Activated CD8-positive, alpha-beta memory T cell treated with anti-CD3 and anti-CD28 coated beads, Interleukin-2, amount 10 ng/mL, durations not matched to agents 7 days and 5 days (primary cell): ENCODE measurements at regions not wholly inside any gene's neighbourhood (a gene's known extent, or its start where the extent isn't known, plus 50 kb on each side); places are given as distances from the start of the nearest gene placed in this dataset.

Experiments
- ATAC-seq: fragments of 150-1000 bp; cut with Tn5 transposase; one replicate; pipeline ENCODE4 v1.10.0; 2021; ENCODE audit warnings: moderate library complexity
- CTCF ChIA-PET: fragments of 350-600 bp; sonication (Branson Sonifier 250); formaldehyde crosslinking; loops from one replicate; lab custom pipeline; 2021; ENCODE audit warnings: antibody characterized with exemption; lab: Charles Lee
- DNase-seq: peaks from one replicate; pipeline ENCODE4 v3.0.0-alpha.2; 2020
- H3K27ac Mint-ChIP-seq: one replicate; pipeline ENCODE4 v1.8.0; 2021; ENCODE audit warnings: mild to moderate bottlenecking, mixed read lengths
- H3K27me3 Mint-ChIP-seq: one replicate; pipeline ENCODE4 v1.8.0; 2021; ENCODE audit warnings: mixed read lengths
- H3K36me3 Mint-ChIP-seq: one replicate; pipeline ENCODE4 v1.8.0; 2021; ENCODE audit warnings: mild to moderate bottlenecking, mixed read lengths
- H3K4me1 Mint-ChIP-seq: one replicate; pipeline ENCODE4 v1.8.0; 2021; ENCODE audit warnings: mixed read lengths
- H3K4me3 Mint-ChIP-seq: one replicate; pipeline ENCODE4 v1.8.0; 2021; ENCODE audit warnings: mild to moderate bottlenecking, moderate library complexity, mixed read lengths
- H3K9me3 Mint-ChIP-seq: one replicate; pipeline ENCODE4 v1.8.0; 2022; ENCODE audit warnings: low read depth, mixed read lengths

- CTCF ChIA-PET = no interaction called here
- no peak for ATAC-seq
- H3K27me3 Mint-ChIP-seq = no peaks in the 10 kb centered on the region
- no peak overlapping the region for H3K27ac Mint-ChIP-seq
- no peaks in the 10 kb centered on the region for H3K4me1 Mint-ChIP-seq
- H3K36me3 Mint-ChIP-seq = no peaks in the 10 kb centered on the region
- DNase-seq = no peak
- no peak overlapping the region for H3K4me3 Mint-ChIP-seq
- H3K9me3 Mint-ChIP-seq = no peaks in the 10 kb centered on the region
Measured at GRCh38 chr16:8483396-8483795, 106.9 kb downstream of the TMEM114 start.

- no peaks in the 10 kb centered on the region for H3K4me1 Mint-ChIP-seq
- CTCF ChIA-PET = interaction anchor here (0.9 kb wide), 1 partner anchor 11 kb away, joined by 3 read pairs; no protein-coding TSS in a partner anchor
Measured at GRCh38 chr16:8481810-8482209, 108.5 kb downstream of the TMEM114 start.

DNA sequence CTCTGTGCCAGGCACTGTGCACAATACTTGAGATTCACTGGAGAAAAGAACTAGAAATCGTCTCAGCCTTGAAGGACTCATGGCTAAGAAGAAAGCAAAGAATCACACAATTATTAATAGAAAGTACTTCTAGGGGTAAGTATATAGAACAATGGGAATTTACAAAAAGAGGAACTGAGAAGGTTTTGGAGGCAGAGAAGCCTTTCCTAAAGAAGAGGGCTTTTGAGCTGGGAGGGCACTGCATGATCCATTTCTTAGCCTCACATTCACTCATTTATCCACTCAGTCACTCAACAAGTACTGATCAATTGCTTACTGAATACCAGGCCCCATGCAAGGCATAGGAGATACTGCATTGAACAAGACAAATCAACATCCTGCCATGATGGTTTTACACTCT, 113.5 kb downstream of the TMEM114 start:
- Mint-ChIP-seq H3K27me3 (no peaks in the 10 kb centered on the region), H3K4me1 (no peaks in the 10 kb centered on the region), H3K27ac (no peak overlapping the region), H3K4me3 (no peak overlapping the region), H3K9me3 (no peaks in the 10 kb centered on the region), H3K36me3 (no peaks in the 10 kb centered on the region)
- CTCF ChIA-PET = no interaction called here
- no peak for ATAC-seq
- no peak for DNase-seq

More at GRCh38 chr16:8481810-8482209, 108.5 kb downstream of the TMEM114 start:
- Mint-ChIP-seq H3K4me3 (no peak overlapping the region), H3K27ac (no peak overlapping the region), H3K9me3 (no peaks in the 10 kb centered on the region), H3K27me3 (no peaks in the 10 kb centered on the region), H3K36me3 (no peaks in the 10 kb centered on the region)
- DNase-seq (no peak), ATAC-seq (no peak)

DNA sequence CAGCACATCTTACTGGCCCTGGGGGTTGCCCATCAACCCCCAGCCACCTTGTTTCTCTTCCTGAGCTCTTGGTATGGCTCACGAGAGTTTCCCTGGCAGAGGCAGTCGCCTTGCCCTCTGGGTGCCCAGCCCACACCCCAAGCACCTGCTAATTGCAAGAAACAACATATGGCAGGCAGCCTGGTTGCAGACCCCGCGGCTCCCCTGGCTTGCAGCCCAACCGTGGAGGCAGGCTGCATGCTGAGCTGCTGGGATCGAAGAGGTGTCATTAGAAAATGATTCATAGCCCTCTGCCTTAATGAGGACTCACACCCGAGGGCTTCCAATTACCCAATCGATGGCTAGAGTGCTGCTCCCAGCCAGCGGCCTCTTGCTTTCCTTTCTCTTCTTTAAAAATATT, 115.7 kb downstream of the TMEM114 start:
- CTCF ChIA-PET = no interaction called here

DNA sequence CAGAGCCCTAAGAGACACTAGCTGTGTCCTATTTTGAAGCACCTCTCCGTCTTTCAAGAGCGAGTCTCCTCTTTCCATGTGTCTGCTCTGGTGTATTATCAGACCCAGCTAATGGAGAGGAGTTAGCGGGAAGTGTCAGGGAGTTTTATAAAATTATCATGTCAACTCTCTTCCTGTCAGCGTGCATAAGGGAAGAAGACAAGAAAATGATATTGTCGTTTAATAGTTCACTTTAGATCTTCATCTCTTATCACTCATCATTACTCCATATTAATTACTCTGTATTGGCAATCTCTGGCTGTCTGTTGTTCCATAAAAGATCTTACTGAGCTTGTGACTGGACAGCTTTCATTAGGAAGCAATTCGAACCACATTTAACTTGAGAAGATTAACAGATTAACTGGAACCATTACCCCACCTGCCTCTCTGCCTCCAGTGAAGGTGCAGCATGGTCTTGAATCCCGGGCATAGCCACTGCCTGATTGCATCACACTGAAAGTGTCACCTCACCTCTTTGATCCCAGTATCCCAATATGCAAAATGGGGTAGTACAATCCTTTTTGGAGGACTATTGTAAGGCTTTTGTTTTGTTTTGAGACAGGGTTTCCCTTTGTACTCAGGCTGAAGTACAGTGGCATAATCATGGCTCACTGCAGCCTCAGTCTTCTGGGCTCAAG, 121.1 kb downstream of the TMEM114 start:
- Mint-ChIP-seq H3K4me1 (no peaks in the 10 kb centered on the region), H3K4me3 (no peak overlapping the region)
- ATAC-seq = no peak

More for the DNA sequence above, 115.7 kb downstream of the TMEM114 start:
- Mint-ChIP-seq H3K27ac (no peak overlapping the region), H3K4me3 (no peak overlapping the region), H3K9me3 (no peaks in the 10 kb centered on the region), H3K36me3 (no peaks in the 10 kb centered on the region), H3K4me1 (no peaks in the 10 kb centered on the region), H3K27me3 (no peaks in the 10 kb centered on the region)
- DNase-seq (no peak), ATAC-seq (no peak)

GRCh38 chr16:8464979-8465378, 125.3 kb downstream of the TMEM114 start:
- Mint-ChIP-seq H3K9me3 (peaks cover 2% of the 10 kb centered on the region), H3K27ac (no peak overlapping the region), H3K36me3 (no peaks in the 10 kb centered on the region), H3K27me3 (no peaks in the 10 kb centered on the region), H3K4me1 (no peaks in the 10 kb centered on the region), H3K4me3 (no peak overlapping the region)
- DNase-seq = no peak
- ATAC-seq = no peak
- CTCF ChIA-PET = no interaction called here

More for the DNA sequence above, 121.1 kb downstream of the TMEM114 start:
- no peak for DNase-seq
- Mint-ChIP-seq H3K27ac (no peak overlapping the region), H3K36me3 (no peaks in the 10 kb centered on the region), H3K9me3 (peaks cover 2% of the 10 kb centered on the region), H3K27me3 (no peaks in the 10 kb centered on the region)
- CTCF ChIA-PET = no interaction called here

DNA sequence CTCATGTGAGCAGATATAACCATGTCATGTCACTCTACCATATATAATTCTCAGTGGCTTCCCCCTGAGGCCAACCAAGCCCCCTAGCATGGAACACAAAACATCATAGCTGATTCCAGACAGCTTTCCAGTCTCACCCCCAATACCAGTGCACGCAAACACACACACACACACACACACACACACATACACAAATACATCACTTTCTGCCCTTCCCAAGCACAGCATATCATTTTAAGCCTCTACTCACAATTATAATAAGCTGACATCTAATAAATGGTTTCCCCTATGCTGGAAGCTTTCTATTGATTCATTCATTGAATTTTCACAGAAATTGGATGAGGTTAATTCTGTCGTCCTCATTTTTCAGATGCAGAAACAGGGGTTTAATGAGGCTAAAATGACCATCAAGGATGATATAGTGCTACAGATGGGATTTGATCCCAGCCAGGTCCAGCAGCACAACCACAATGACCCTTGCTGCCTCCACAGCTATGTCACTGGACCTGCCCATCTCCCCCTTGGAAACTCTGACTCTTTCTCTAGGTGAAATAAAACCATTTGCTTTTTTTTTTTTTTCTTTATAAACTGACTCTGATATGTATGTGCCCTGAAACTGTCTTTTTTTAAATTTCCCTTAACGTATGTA, 131.1 kb downstream of the TMEM114 start:
- no peak overlapping the region for H3K4me3 Mint-ChIP-seq
- H3K27ac Mint-ChIP-seq = no peak overlapping the region
- DNase-seq (no peak), ATAC-seq (no peak)
- H3K27me3 Mint-ChIP-seq = no peaks in the 10 kb centered on the region
- no peaks in the 10 kb centered on the region for H3K36me3 Mint-ChIP-seq
- CTCF ChIA-PET = no interaction called here
- H3K4me1 Mint-ChIP-seq = no peaks in the 10 kb centered on the region
- no peaks in the 10 kb centered on the region for H3K9me3 Mint-ChIP-seq

DNA sequence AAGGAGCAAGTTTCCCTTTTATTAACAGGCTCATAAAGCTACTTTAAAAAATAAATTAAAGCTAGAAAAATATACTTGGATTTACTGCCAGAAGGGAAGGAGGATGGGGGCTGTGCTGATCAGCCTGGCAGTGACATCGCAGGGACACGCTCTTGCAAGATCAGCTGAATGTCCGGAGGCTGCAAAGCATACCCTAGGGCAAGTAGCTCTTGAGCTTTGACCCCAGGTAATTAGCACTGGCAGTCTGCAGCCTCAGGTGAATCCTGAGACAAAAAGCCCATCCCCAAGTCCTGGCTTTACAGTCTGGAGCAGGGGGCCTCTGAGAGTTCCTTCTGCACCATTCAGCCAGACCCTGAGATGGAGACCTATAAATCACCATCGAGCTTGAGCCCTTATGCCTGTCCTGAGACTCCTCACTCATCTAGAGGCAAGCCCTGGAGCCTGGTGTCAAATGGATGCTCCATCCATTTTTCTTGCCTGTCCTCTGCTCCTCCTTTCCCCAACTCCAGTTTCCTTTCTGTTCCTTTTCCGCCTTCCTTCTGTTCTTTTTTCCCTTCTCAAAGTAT, 131.7 kb downstream of the TMEM114 start:
- ATAC-seq = no peak
- DNase-seq = no peak
- CTCF ChIA-PET = no interaction called here
- no peaks in the 10 kb centered on the region for H3K4me1 Mint-ChIP-seq
- H3K9me3 Mint-ChIP-seq = no peaks in the 10 kb centered on the region
- no peaks in the 10 kb centered on the region for H3K27me3 Mint-ChIP-seq
- H3K27ac Mint-ChIP-seq = no peak overlapping the region
- H3K4me3 Mint-ChIP-seq = no peak overlapping the region
- H3K36me3 Mint-ChIP-seq = no peaks in the 10 kb centered on the region

DNA sequence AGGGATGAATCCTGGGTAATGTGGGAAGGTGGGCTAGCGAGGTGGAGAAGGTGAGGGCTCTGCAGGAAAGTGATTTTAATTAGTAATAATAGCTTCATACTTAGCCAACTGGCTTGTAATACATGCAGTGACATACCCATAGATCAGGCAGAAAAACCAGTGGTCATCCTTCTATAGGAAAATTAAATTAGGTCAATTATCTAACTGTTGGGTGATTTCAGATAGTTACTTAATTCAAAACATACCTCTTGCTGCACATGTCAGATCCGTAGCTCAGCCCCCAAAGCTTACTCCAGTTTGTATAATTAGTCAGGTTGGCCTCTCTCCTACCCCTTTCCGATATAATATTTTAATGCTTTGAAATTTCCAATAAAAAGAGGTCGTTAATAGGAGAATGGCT, 137.0 kb downstream of the TMEM114 start:
- CTCF ChIA-PET = no interaction called here
- Mint-ChIP-seq H3K9me3 (no peaks in the 10 kb centered on the region), H3K4me3 (no peak overlapping the region), H3K4me1 (no peaks in the 10 kb centered on the region), H3K27me3 (no peaks in the 10 kb centered on the region), H3K36me3 (no peaks in the 10 kb centered on the region), H3K27ac (no peak overlapping the region)
- ATAC-seq = no peak
- DNase-seq = no peak

DNA sequence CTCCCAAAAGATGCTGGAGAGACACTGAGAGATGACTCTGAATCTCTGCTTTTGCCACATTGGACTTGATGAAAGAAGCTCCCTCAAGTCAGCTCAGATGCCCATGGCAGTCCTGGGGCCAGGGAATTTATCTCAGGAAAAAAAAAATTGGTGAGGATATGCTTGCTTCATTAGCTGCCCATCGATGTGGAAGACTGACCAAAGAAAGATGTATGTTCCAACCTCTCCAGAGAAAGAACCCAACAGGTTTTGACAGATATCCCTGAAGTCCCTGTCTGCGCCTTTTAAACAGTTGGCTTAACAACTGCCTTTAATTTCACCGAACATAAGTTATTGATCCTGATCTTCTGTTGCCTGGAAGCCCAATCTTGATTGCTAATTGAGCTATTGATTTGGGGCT, 137.4 kb downstream of the TMEM114 start:
- CTCF ChIA-PET = no interaction called here
- H3K4me1 Mint-ChIP-seq = no peaks in the 10 kb centered on the region
- no peak for ATAC-seq

GRCh38 chr16:8436931-8437330, 153.4 kb downstream of the TMEM114 start:
- no peaks in the 10 kb centered on the region for H3K27me3 Mint-ChIP-seq
- H3K27ac Mint-ChIP-seq = no peak overlapping the region
- CTCF ChIA-PET = no interaction called here
- no peak for ATAC-seq
- H3K36me3 Mint-ChIP-seq = no peaks in the 10 kb centered on the region
- H3K4me1 Mint-ChIP-seq = no peaks in the 10 kb centered on the region
- no peak overlapping the region for H3K4me3 Mint-ChIP-seq
- H3K9me3 Mint-ChIP-seq = no peaks in the 10 kb centered on the region
- DNase-seq = no peak

More for the DNA sequence above, 137.4 kb downstream of the TMEM114 start:
- DNase-seq = no peak
- Mint-ChIP-seq H3K4me3 (no peak overlapping the region), H3K27ac (no peak overlapping the region), H3K9me3 (no peaks in the 10 kb centered on the region), H3K27me3 (no peaks in the 10 kb centered on the region), H3K36me3 (no peaks in the 10 kb centered on the region)

- CTCF ChIA-PET = interaction anchor here (1.5 kb wide), 1 partner anchor 11 kb away, joined by 4 read pairs; no protein-coding TSS in a partner anchor
- Mint-ChIP-seq H3K27ac (no peak overlapping the region), H3K36me3 (no peaks in the 10 kb centered on the region), H3K4me1 (no peaks in the 10 kb centered on the region), H3K4me3 (no peak overlapping the region), H3K27me3 (no peaks in the 10 kb centered on the region), H3K9me3 (no peaks in the 10 kb centered on the region)
- DNase-seq = no peak
- ATAC-seq = no peak
Measured at GRCh38 chr16:8431783-8432182, 158.5 kb downstream of the TMEM114 start.

GRCh38 chr16:8430401-8430800, 159.9 kb downstream of the TMEM114 start:
- Mint-ChIP-seq H3K27ac (no peak overlapping the region), H3K36me3 (no peaks in the 10 kb centered on the region), H3K4me3 (no peak overlapping the region), H3K4me1 (no peaks in the 10 kb centered on the region), H3K27me3 (no peaks in the 10 kb centered on the region), H3K9me3 (no peaks in the 10 kb centered on the region)
- no peak for ATAC-seq
- CTCF ChIA-PET = no interaction called here
- DNase-seq = no peak

DNA sequence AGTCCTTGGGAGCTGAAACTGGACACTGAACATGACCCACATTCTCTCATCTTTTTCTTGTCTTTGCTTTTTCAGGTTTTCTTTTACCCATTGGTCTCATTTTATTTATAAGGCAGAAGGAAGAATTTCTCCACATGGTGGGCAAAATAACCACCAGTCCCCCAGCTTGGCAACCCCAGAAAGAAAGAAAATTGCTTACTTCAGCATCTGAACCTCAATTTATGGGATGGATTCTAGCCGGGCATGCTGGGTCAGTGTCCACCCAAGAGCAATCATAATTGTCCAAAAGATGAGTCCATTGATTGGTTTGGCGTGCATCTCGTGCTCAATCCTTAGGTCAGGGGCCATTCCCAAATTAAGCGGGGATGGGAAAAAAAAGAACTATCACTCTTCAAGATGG, 163.7 kb downstream of the TMEM114 start:
- H3K27me3 Mint-ChIP-seq = no peaks in the 10 kb centered on the region
- H3K9me3 Mint-ChIP-seq = peaks cover 2% of the 10 kb centered on the region
- no peak overlapping the region for H3K4me3 Mint-ChIP-seq

More for the DNA sequence above, 163.7 kb downstream of the TMEM114 start:
- ATAC-seq (no peak), DNase-seq (no peak)
- H3K27ac Mint-ChIP-seq = no peak overlapping the region
- CTCF ChIA-PET = no interaction called here
- no peaks in the 10 kb centered on the region for H3K4me1 Mint-ChIP-seq
- H3K36me3 Mint-ChIP-seq = no peaks in the 10 kb centered on the region
